Naive thymus-derived CD8-positive, alpha-beta T cell (primary cell): ENCODE measurements at regions not wholly inside any gene's neighbourhood (a gene's known extent, or its start where the extent isn't known, plus 50 kb on each side); places are given as distances from the start of the nearest gene placed in this dataset.
"Not testable (repeated sequence)": the region's sequence is repeated elsewhere in the genome, so short reads cannot be mapped to it uniquely, and the experiment has no call there.

ENCODE experiments used
- ATAC-seq, 2 donors: fragments of 150-1000 bp; cut with Tn5 transposase in 1 of 2; sonication (Bioruptor Pico), chemical (Tn5 transposase) in 1 of 2; 1 replicate in 1 of 2; 2 replicates in 1 of 2; pipeline ENCODE4 v1.10.0; 2021; ENCODE audit warnings: mild to moderate bottlenecking in 2 of 2, moderate library complexity in 2 of 2
- POLR2A ChIA-PET: fragments of 350-600 bp; sonication (Branson Sonifier 250); formaldehyde crosslinking; loops from one replicate; lab custom pipeline; 2021; ENCODE audit warnings: antibody characterized with exemption; lab: Charles Lee
- DNase-seq, 10 donors: peaks; one replicate each; pipeline versions ENCODE4 v3.0.0 to v3.0.0-alpha.2; 2020 to 2022
- H3K27ac Mint-ChIP-seq, 10 donors: one replicate each; pipeline ENCODE4 v1.8.0; 2020 to 2022; ENCODE audit warnings: mild to moderate bottlenecking in 10 of 10, mixed read lengths in 10 of 10, moderate library complexity in 4 of 10, inconsistent platforms in 1 of 10
- H3K27me3 Mint-ChIP-seq, 5 donors: one replicate each; pipeline ENCODE4 v1.8.0; 2021 to 2022; ENCODE audit warnings: mixed read lengths in 5 of 5
- H3K36me3 Mint-ChIP-seq, 3 donors: one replicate each; pipeline ENCODE4 v1.8.0; 2020 to 2022; ENCODE audit warnings: mixed read lengths in 3 of 3, mild to moderate bottlenecking in 2 of 3, inconsistent platforms in 1 of 3
- H3K4me1 Mint-ChIP-seq, 4 donors: one replicate each; pipeline ENCODE4 v1.8.0; 2021 to 2022; ENCODE audit warnings: mixed read lengths in 4 of 4
- H3K4me3 Mint-ChIP-seq, 10 donors: one replicate each; pipeline ENCODE4 v1.8.0; 2020 to 2022; ENCODE audit warnings: mild to moderate bottlenecking in 10 of 10, mixed read lengths in 10 of 10, moderate library complexity in 6 of 10, inconsistent platforms in 1 of 10
- H3K9me3 Mint-ChIP-seq, 9 donors: one replicate each; pipeline ENCODE4 v1.8.0; 2020 to 2022; ENCODE audit warnings: mixed read lengths in 9 of 9, mild to moderate bottlenecking in 3 of 9, inconsistent platforms in 1 of 9, moderate library complexity in 1 of 9

DNA sequence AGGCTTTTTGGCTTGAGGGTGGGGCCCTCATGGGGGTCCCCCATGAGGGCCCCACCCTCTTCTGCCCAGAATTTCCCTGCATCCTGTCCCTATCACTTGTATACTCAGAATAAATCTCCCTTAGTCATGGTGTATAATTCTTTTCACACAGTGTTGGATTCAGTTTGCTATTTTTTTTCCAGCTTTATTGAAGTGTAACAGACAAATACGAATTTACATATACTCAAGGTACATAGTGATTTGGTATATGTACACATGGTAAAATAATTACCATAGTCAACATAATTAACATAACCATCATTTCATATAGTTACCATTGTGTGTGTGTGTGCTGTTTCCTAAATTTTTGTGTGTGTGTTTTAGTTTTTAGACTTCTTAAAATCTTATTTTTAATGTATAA lies 289.4 kb downstream of the CNTNAP3B start:
- DNase-seq, H3K27ac Mint-ChIP-seq, ATAC-seq, POLR2A ChIA-PET, H3K4me3 Mint-ChIP-seq, H3K36me3 Mint-ChIP-seq, H3K27me3 Mint-ChIP-seq, H3K9me3 Mint-ChIP-seq, H3K4me1 Mint-ChIP-seq: not testable (repeated sequence)

DNA sequence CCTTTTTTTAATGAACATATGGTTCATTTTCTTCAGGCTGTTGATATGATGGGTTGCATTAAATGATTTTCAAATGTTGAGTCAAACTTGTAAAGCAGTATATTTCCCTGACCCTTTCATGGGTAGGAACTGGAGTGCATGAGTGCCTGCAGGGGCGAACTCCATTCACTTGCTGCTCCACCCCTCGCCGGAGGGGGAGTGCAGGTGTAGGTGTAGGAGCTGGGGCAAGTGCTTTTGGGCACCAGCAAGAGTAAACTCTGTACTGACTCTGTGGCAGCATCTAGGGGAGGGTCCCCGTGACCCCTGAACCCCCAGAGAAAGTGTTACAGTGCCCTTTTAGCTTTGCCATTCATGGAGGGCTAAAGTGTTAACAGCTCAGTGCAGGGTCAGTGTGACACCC lies 290.3 kb downstream of the CNTNAP3B start:
- DNase-seq, H3K4me3 Mint-ChIP-seq, H3K27ac Mint-ChIP-seq, POLR2A ChIA-PET, H3K27me3 Mint-ChIP-seq, H3K9me3 Mint-ChIP-seq, H3K4me1 Mint-ChIP-seq, H3K36me3 Mint-ChIP-seq, ATAC-seq: not testable (repeated sequence)

DNA sequence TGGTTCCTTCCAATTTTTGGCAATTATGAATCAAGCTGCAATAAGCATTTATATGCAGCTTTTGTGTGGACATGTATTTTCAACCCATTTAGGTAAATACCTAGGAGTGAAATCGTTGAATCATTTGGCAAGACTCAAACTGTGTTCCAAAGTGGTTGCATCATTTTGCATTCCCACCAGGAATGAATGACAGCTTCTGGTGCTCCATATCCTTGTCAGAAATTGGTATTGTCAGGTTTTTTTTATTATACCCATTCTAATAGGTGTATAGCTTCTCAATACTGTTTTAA lies 290.7 kb downstream of the CNTNAP3B start:
- H3K27ac Mint-ChIP-seq, H3K9me3 Mint-ChIP-seq, H3K4me1 Mint-ChIP-seq: not testable (repeated sequence)

DNA sequence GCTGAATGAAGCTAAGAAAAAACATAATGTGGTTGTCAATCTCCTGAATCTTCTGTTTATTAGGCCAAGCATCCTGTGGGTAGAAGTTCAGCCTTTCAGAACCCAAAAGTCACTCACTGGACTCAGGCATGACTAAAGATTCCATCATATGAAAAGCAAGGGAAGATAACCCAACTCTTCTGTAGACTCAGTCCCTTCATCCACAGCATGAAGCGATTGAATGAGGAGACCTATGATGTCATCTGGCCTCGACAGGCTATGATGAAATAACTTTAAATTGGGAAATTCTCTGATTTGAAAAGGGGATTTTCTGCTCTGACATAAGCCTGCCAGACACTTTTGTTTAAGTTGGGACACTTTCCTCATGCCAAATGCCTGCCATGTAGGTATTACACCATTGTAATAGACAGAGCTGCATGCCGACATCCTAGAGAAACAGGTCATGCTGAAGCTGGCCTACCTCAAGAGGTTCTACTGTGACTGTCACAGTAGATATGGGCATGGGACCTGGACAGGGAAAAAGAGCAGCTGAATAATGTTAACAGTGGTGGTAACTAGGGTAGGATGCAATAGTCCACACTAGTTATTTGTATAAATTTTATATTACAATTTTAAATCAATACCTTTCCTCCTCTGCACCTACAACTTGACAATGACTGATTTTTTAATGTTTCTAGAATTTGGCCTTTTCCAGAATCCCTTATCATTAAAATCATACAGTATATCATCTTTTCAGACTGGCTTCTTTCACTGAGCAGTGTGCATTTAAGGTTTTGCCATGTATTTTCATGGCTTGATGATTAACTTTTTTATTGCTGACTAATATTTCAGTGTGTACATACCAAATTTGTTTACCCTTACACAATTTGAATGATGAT lies 291.3 kb downstream of the CNTNAP3B start:
- POLR2A ChIA-PET, H3K27ac Mint-ChIP-seq, H3K4me1 Mint-ChIP-seq, H3K27me3 Mint-ChIP-seq, H3K9me3 Mint-ChIP-seq, H3K36me3 Mint-ChIP-seq, DNase-seq, H3K4me3 Mint-ChIP-seq, ATAC-seq: not testable (repeated sequence)

More for the DNA sequence above, 290.7 kb downstream of the CNTNAP3B start:
- DNase-seq, ATAC-seq, H3K4me3 Mint-ChIP-seq, POLR2A ChIA-PET, H3K36me3 Mint-ChIP-seq, H3K27me3 Mint-ChIP-seq: not testable (repeated sequence)

DNA sequence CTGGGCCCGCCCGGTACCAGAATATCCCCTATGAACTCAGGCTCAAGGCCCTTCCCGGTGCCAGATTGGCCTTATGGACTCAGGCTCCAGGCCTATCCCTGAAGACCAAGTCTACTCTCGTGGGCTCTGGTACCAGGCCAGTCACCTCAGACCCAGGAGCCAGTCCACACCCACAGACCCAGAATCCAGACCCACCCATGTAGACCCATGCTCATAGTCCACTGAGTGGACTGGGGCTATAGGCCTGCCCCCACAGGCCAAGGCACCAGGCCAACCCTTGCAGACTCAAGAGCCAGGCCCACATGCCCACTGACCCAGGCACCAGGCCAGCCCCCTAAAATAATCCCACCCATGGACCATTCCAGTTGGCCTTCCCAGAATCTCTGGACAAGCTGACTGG lies 296.1 kb downstream of the CNTNAP3B start:
- H3K4me3 Mint-ChIP-seq, H3K9me3 Mint-ChIP-seq, H3K4me1 Mint-ChIP-seq, H3K27me3 Mint-ChIP-seq, H3K36me3 Mint-ChIP-seq, POLR2A ChIA-PET, ATAC-seq, H3K27ac Mint-ChIP-seq, DNase-seq: not testable (repeated sequence)

DNA sequence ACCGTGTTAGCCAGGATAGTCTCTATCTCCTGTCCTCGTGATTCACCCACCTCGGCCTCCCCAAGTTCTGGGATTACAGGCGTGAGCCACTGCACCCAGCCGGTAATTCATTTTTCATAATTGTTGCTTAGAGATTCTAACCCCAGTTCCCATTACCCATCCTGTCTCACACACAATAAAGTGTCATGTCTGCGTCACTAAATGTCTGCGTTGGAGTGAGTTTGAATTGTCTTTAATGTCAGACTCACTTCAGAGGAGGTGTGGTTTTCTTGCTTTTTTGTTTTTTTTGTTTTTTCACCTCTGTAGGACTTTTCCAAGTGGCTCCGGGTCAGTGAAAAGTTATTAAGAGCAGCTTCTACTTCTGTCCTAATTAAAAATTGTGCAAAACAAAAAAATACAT lies 304.5 kb downstream of the CNTNAP3B start:
- H3K36me3 Mint-ChIP-seq, ATAC-seq, H3K27ac Mint-ChIP-seq, H3K4me3 Mint-ChIP-seq, POLR2A ChIA-PET, H3K9me3 Mint-ChIP-seq, DNase-seq, H3K4me1 Mint-ChIP-seq, H3K27me3 Mint-ChIP-seq: not testable (repeated sequence)

DNA sequence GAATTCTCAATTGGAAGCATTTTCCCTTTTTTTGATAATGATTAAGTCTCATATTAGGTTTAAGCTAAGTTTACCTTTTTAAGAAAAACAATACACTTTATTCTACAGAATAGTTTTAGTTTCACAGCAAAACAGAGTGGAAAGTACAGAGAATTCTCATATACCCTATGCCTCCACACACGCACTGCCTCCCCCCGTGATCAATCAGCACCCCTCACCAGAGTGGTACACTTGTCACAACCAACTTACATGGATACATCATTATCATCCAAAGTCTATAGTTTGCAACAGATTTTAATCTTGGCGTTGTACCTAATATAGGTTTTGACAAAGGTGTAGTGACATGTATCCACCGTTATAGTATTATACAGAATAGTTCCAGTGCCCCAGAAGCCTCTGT lies 326.5 kb downstream of the CNTNAP3B start:
- H3K4me3 Mint-ChIP-seq, H3K27me3 Mint-ChIP-seq, H3K9me3 Mint-ChIP-seq, H3K4me1 Mint-ChIP-seq, POLR2A ChIA-PET, DNase-seq, H3K27ac Mint-ChIP-seq, H3K36me3 Mint-ChIP-seq, ATAC-seq: not testable (repeated sequence)

DNA sequence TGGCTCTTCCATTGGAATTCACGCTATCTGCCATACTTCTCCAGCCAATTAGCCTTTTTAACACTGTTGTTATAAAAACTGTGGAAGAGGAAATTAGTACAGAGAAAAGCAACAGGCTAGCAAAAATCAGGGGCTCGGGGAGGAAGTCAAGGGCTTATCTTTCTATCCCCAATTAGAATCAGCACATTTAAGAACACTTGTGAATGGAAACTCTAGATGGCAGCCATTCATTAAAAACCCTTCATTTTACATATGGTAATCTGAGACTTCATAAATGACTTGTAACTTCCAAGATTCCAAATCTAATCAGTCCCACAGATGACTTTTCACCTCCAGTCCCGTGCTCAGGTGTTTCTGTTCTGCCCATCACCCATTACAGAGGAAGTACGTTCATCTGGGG lies 330.5 kb downstream of the CNTNAP3B start:
- H3K9me3 Mint-ChIP-seq, H3K4me1 Mint-ChIP-seq, H3K36me3 Mint-ChIP-seq, ATAC-seq, H3K4me3 Mint-ChIP-seq, H3K27me3 Mint-ChIP-seq, POLR2A ChIA-PET, H3K27ac Mint-ChIP-seq, DNase-seq: not testable (repeated sequence)

DNA sequence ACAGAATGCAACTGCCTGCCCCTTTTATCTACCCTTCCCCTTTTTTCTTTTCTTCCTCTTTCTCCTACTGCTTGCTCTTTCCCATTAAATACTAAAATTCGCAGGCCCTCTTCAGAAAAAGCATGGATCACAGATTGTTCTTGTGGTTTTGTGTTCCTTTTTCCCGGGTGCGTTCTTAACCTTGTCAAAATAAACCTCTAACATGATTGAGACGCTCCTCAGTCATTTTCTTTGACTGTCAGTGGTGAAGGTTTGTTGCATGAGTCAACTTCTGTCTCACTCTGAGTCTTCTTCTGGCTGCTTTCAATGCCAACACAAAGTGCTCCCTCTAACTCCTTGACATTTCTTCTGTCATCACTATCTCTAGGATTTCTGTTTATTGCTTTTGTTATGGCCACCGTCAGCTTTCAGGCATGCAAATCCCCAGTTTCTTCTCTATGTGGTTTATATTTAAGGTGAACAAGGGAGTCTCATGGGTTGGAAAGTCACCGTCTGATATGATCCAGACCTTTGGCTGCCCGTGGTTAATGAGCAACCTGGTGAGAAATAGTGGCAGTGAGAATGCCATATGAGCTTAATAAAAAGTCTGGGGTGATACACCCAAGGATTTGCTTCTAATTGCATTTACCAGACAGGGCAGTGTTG lies 338.4 kb downstream of the CNTNAP3B start:
- H3K36me3 Mint-ChIP-seq, DNase-seq, POLR2A ChIA-PET, H3K4me1 Mint-ChIP-seq, H3K9me3 Mint-ChIP-seq, H3K27me3 Mint-ChIP-seq, ATAC-seq, H3K4me3 Mint-ChIP-seq, H3K27ac Mint-ChIP-seq: not testable (repeated sequence)

DNA sequence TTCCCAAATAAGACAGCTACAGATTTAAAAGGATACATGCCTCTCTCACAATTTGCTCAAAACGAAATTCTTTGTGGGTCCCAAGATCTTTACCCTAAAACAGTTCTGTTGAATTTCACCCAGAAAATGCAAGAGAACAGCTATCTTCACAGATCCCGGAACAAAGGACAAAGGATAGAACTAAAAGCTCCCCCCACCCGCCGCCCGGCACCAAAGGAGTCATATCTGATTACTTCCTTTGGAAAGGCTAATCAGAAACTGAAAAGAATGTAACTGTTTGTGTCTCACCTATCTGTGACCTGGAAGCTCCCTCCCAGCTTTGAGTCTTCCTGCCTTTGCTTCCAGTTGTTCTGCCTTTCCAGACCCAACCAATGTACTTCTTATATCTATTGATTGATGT lies 339.2 kb downstream of the CNTNAP3B start:
- H3K36me3 Mint-ChIP-seq, H3K9me3 Mint-ChIP-seq, POLR2A ChIA-PET, H3K4me1 Mint-ChIP-seq, H3K27ac Mint-ChIP-seq, ATAC-seq, H3K4me3 Mint-ChIP-seq, DNase-seq, H3K27me3 Mint-ChIP-seq: not testable (repeated sequence)

DNA sequence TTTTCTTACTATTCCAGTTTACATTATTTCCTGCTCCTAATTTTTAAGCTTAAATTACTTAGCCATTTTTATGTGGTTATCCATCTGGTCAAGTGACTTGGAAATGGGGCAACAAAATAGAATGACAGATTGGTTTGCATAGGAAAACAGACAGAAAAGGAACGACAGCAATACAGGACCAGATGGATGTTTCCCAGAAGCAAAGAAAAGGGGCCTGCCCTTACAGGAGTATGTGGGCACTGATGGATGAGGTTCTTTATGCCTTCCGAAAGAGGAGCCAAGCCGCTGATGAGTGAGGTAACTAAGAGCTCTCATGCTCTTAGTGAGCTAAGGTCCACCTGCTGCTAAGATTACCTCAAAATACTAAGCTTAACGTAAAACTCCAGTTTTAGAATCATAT lies 339.8 kb downstream of the CNTNAP3B start:
- H3K4me1 Mint-ChIP-seq, H3K9me3 Mint-ChIP-seq, H3K27me3 Mint-ChIP-seq, POLR2A ChIA-PET, H3K27ac Mint-ChIP-seq, H3K4me3 Mint-ChIP-seq, ATAC-seq, DNase-seq, H3K36me3 Mint-ChIP-seq: not testable (repeated sequence)

DNA sequence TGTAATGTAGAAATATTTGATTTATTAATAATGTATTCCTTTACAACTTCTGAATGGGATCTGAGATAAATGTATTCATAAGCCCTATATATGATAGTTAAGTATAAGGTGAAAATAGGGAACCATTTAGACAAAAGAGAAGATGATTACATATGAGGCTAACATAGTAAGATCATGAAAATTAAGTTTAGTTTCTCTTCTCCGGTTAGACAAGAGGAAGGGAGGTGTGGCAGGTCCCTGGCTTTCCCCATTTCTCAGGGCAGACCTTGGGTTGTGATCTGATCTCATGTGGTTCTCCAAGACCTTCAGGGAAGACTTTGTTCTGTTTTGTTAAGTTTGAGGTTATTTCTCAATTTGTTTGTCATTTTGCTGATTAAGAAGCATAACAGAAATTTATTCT lies 341.3 kb downstream of the CNTNAP3B start:
- H3K36me3 Mint-ChIP-seq, POLR2A ChIA-PET, ATAC-seq, H3K27ac Mint-ChIP-seq, H3K4me1 Mint-ChIP-seq, H3K9me3 Mint-ChIP-seq, H3K27me3 Mint-ChIP-seq, H3K4me3 Mint-ChIP-seq, DNase-seq: not testable (repeated sequence)

DNA sequence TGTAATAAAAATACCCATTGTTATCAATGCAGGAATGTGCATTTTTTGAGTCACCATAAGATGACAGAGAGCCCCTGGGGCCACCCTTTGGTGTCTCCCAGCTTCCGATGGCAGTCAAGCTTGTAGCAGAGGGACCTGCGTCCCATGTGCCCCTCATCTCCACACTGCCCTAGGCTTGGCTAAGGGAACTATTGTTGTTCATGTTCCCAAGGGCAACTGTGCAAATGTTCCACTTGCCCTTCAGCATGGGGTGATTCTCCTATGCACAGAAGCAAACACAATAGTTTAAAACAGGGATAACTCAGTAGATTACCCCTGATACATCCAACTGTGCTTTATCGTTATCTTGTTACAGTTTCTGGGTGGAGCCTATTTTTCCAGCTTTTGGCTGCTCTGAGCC lies 342.0 kb downstream of the CNTNAP3B start:
- ATAC-seq, H3K27me3 Mint-ChIP-seq, H3K36me3 Mint-ChIP-seq, DNase-seq, H3K9me3 Mint-ChIP-seq, H3K27ac Mint-ChIP-seq, POLR2A ChIA-PET, H3K4me1 Mint-ChIP-seq, H3K4me3 Mint-ChIP-seq: not testable (repeated sequence)

DNA sequence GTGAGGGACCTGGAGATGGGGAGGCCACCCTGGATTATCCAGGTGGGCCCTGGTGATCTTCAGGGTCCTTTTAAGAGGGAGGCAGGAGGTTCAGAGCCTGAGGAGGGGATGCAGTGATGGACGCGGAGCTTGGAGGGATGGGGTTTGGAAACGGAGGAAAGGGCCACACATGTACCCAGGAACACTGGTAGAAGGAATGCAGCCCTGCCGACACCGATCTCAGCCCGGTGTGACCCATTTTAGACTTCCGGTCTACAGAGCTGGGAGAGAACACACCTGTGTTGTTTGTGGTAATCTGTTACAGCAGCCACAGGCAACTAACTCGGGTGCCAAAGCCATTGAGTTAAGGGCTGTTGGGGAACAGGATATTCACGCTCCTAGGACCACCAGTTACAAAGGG lies 345.2 kb downstream of the CNTNAP3B start:
- H3K36me3 Mint-ChIP-seq, POLR2A ChIA-PET, DNase-seq, H3K4me1 Mint-ChIP-seq, H3K9me3 Mint-ChIP-seq, H3K27ac Mint-ChIP-seq, H3K27me3 Mint-ChIP-seq, H3K4me3 Mint-ChIP-seq, ATAC-seq: not testable (repeated sequence)
